Activated T-cell treated with anti-CD3 and anti-CD28 coated beads, Interleukin-2, amount 50 U/mL, for 1 hour (primary cell): ENCODE measurements at regions not wholly inside any gene's neighbourhood (a gene's known extent, or its start where the extent isn't known, plus 50 kb on each side); places are given as distances from the start of the nearest gene placed in this dataset.

ENCODE experiments used
- DNase-seq: peaks from one replicate; pipeline ENCODE4 v3.0.0-alpha.2; 2020

GRCh38 chr14:101004954-101005353, 101.4 kb upstream of the RTL1 start:
- DNase-seq = no peak

- DNase-seq = no peak
Measured at GRCh38 chr14:101005447-101005846, 101.9 kb upstream of the RTL1 start.

- DNase-seq = no peak
Measured at GRCh38 chr14:101006008-101006407, 102.5 kb upstream of the RTL1 start.

GRCh38 chr14:101007004-101007614, 103.6 kb upstream of the RTL1 start:
- DNase-seq = no peak

- no peak for DNase-seq
Measured at GRCh38 chr14:101007765-101008164, 104.2 kb upstream of the RTL1 start.

- no peak for DNase-seq
Measured at GRCh38 chr14:101008196-101008595, 104.7 kb upstream of the RTL1 start.

- DNase-seq = no peak
Measured at GRCh38 chr14:101008631-101009336, 105.3 kb upstream of the RTL1 start.

- no peak for DNase-seq
Measured at GRCh38 chr14:101009531-101009930, 106.0 kb upstream of the RTL1 start.

GRCh38 chr14:101010293-101010692, 106.8 kb upstream of the RTL1 start:
- DNase-seq = no peak

- DNase-seq = no peak
Measured at GRCh38 chr14:101010835-101011234, 107.3 kb upstream of the RTL1 start.

- no peak for DNase-seq
Measured at GRCh38 chr14:101017209-101017608, 113.7 kb upstream of the RTL1 start.

- no peak for DNase-seq
Measured at GRCh38 chr14:101017806-101018560, 114.5 kb upstream of the RTL1 start.

GRCh38 chr14:101018561-101019290, 115.2 kb upstream of the RTL1 start:
- DNase-seq = no peak

GRCh38 chr14:101019541-101019940, 116.0 kb upstream of the RTL1 start:
- no peak for DNase-seq

- DNase-seq = no peak
Measured at GRCh38 chr14:101019990-101020710, 116.6 kb upstream of the RTL1 start.

- no peak for DNase-seq
Measured at GRCh38 chr14:101020834-101021370, 117.4 kb upstream of the RTL1 start.

GRCh38 chr14:101022121-101022520, 118.6 kb upstream of the RTL1 start:
- no peak for DNase-seq

GRCh38 chr14:101022916-101023435, 119.5 kb upstream of the RTL1 start:
- no peak for DNase-seq

GRCh38 chr14:101024686-101025085, 121.2 kb upstream of the RTL1 start:
- DNase-seq = no peak

GRCh38 chr14:101025131-101025530, 121.6 kb upstream of the RTL1 start:
- no peak for DNase-seq

- no peak for DNase-seq
Measured at GRCh38 chr14:101025696-101026095, 122.2 kb upstream of the RTL1 start.

GRCh38 chr14:101026341-101026740, 122.8 kb upstream of the RTL1 start:
- DNase-seq = no peak
